C1 segment of cervical spinal cord (tissue), 14 donors: ENCODE measurements at regions not wholly inside any gene's neighbourhood (a gene's known extent, or its start where the extent isn't known, plus 50 kb on each side); places are given as distances from the start of the nearest gene placed in this dataset.

Experiments
- DNase-seq, 14 donors: peaks; one replicate each; lab custom pipeline; 2025; lab: John Stamatoyannopoulos, UW

DNA sequence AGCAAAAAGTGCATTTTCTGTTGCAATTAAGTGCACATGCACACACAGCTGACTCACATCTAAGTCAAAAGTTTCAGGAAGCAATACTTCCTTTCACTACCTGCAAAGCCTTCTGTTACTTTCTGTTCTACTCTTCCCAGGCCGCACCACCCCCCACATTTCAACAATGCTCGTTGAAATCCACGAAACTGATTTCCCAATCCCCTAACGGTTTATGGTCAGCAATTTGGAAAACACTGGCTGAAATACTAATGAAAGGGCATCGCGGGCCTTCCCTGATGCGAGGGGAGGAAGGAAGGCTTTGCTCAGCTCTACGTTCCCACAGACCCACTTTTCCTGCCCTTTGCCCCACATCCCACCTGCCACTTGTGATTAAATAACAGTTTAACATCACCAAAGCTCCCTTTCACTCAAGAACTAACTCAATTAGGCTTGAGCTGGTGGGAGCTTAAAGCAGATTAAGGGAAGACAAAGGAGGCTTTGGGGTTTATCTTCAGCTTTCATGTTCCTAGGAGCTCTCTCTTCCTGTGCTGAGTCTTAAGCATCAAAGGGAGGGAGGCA lies 243.2 kb upstream of the RAB4A start:
- peak in 1 of 14 donors; percentile 53 for DNase-seq

DNA sequence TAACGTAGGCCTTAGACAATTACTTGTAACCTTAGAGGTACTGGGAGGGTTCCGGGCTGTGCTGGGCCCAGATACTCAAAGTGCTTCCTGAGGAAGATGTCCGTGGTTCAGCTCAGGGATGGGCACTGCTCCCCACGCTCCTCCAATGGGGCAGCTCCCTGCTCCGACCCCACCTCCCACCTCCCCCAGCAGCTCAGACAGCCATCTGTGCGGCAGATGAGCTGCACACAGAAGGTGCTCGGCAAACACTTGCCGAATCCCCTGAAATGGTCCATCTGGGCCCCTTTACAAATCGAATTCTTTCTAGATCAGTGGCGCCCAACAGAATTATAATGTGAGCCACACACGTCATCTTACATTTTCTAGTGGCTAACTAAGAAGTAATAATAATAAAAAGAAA lies 242.4 kb upstream of the RAB4A start:
- DNase-seq: no peak

DNA sequence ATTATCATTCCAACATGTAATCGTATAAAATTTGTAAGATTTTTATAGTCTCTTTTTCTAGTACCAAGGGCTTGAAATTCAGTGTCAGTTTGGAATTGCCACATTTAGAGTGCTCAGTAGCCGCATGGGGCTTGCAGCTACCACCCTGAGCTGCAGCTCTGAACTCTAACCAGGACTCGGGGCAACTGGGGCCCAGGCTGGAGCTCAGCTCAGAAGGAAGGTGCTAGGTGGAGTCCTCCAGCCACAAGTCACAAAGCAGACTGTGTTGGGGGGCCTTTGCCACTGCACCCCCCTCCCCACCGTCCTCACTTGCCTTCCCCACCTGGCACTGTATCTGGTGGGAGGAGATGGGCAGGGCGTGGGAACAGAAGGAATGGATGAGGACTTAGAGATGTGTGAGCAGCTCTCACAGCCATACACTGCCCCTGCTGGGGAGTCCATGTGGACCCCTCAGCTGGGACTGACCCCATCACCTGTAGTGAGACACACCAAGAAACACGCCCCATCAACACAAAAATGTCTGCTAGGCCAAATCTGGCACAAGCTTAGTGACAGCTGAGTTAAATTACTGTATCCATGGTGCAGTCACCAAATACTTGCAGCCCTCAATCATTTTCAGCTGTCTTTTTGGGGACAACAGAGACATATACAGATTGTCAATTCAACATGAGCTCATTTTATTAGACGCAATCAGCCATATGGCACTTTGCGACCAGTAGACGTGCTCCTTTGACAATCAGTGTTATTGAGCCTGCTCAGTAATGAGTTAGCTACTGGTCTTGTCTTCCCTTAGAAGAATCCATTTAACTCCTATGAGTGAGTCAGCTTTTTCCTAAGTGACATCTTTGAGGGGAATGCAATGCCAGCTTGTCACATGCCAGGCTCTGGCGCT lies 241.7 kb upstream of the RAB4A start:
- peak in 3 of 14 donors; percentile 16 to 43 (median 19) for DNase-seq

DNA sequence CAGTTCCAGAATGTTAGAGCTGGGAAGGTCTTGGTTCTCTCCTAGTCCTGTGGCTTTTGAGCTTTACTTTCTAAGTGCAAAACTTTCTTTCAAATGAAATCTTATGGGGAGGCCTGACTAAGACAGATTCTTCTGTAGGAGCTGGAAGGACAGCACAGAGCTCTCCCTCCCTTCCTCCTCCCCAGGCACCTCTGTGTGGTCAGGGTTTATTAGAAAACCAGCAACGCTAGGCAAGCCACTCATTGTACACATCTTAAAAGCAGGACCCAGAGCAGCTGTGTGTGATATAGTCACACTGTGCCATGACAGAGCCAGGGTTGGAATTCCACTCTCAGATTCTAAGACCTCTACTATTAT lies 241.1 kb upstream of the RAB4A start:
- no peak for DNase-seq

DNA sequence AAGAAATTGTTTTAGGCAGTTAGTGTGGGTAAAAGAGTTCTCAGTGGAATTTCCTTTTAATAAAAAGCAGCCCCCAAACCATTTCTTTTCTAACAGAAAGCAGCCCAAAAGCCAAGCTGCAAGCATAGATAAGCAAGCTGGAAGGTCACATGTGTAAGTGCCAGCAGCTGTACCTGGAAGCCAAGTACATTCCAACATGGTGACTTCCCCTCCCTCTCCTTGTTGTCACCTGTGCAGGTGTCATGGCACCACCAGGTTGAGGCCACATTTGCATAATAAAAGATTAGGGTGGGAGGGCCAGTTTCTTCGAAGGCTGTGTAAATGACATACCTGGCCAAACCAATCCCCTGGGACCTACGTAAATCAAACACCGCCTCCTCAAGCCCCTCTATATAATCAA lies 240.3 kb upstream of the RAB4A start:
- no peak for DNase-seq

DNA sequence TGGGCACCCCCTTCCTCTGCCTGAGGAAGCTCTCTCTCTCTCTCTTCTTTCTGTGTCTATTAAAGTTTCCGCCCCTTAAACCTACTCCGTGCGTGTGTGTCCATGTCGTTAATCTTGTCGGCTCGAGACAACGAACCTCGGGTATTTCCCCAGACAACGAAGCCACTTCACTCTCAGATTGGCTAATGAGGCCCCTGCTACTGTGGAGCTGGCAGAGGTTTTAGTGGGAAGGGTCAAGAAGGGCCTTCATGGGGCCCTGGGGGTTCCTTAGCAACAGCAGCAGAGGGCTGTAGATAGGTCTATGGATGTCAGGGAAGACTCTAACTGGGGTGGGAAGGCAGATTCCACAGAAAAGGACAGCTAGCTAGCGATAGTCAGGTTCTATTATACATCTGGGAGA lies 239.8 kb upstream of the RAB4A start:
- no peak for DNase-seq

DNA sequence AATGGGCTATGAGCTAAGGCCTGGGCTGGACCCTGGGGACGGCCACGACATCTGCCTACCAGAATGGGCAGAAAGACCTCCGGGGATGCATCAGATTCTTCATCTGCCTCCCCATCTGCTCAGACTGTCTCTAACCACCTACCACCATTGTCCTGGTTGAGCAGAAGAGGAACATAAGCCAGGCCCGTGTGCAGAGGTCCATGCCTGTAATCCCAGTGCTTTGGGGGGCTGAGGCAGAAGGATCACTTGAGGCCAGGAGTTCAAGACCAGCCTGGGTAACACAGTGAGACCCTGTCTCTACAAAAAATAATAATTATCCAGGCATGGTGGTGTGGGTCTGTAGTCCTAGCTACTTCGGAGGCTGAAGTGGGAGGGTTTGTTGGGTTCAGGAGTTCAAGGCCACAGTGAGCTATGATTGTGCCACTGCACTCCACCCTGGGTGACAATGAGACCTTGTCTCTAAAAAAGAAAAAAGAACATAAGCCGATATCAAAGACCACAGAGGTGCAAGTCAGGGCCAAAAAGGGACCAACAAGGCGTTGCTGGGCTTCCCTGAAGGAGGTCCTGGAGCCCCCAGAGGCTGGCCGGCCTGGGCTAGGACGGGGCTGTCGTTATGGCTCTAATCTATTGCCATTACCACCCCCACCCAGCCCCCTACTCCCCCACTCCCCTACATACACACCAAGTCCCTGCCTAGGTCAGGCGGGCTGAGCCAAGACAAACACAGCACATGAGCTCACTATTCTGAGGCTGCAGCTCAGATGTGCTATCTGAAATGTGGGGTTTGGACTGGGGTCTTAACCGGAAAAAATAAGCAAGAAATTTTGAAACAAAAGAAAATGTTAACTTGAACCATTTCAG lies 239.2 kb upstream of the RAB4A start:
- no peak for DNase-seq

DNA sequence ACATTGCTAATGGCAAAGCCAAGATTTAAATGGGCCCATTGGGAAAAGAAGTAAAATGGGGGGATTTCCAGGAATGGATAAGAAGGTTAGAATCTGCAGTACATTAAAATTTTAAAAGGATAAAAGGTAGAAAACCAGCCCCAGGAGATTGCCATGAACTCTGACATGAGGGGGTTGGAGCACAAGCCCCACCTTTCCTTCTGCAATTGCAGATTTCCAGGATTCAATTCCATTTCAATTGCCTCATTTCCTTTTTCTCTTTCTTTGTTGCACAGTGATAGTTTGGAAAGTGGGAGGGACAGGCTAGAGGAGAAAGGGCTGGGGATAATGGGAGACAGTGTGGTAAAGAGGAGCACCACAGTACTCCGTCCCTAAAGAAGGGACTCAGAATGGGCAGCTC lies 238.5 kb upstream of the RAB4A start:
- DNase-seq: no peak

DNA sequence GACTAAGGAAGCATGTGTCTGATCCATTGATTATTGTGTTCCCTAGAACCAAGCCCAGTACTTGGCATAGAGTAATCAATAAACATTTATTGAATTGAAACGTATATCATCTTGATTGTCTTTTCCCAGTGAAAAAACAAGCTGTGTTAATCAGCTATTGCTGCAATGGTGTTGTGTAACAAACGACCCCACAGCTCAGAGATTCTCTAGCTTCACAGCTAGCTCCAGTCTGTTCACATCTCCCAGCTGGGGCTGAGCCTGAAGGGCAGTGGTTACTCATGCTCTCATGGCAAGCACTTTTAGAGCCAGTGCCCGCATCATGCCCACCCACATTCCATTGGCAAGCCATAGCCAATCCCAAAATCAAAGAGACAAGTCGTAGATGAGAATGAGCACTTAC lies 237.4 kb upstream of the RAB4A start:
- no peak for DNase-seq

DNA sequence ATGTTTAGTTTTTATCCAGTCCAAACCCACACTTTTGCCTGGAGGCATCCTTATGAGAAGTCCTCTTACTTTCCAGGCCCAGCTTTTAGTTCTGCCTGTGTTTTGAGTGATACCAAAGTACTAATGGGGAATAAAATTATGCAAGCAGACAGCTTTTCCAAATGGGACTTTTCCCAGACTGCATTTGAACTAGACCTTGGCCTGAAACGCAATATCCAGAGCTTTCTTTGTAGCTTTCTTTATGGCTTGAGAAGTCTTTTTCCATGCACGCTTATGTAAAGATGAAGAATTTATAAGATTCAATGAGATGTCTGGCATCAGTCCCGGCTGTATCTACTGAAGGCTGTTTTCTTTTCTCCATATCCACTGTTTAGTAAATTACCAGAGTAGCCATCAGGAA lies 236.6 kb upstream of the RAB4A start:
- DNase-seq: no peak

DNA sequence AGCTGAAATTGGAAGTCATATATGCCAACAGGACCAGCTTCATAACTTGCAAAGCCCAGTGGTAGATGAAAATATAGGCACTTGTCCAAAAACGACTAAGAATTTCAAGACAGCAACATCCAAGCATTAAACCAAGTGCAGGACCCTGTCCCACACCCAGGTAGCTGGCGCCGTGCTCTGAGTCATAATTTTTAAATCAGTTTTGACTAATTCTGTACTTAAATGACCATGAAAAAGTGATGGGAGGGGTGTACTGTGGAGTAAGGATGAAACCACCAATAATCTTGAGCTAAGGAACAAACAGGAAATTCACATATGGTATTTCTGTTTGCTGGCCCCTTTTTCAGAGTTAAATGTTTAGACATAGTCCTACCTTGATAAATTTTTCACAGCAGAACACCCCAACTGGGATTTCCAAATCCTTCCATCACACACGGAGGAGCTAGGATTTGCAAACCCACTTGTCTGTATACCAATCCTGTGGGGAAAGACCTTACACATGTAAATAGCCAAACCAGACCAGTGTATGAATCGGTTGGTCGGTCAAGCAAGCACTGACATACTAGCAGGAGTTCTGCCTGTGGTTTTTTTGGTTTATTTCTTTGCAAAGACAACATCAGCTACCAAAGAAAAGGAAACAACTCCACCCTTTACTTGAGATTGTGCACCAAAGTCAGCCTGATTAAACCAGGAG lies 235.7 kb upstream of the RAB4A start:
- DNase-seq: no peak

DNA sequence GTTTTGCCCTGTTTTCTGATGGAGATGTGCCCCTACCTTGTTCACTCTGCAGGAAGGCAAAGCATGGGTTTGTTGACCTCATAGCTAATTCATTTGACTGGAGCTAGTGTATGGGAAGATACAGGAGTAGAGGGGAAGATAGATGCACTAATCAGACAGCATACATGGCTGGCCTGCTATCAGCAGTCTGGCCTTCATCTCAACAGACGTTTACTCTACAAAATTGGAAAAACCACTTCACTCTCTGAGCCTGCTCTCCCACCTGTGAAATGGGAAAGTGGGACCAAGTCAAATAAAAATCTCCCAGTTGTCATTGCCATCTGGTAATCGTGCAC lies 235.2 kb upstream of the RAB4A start:
- no peak for DNase-seq

DNA sequence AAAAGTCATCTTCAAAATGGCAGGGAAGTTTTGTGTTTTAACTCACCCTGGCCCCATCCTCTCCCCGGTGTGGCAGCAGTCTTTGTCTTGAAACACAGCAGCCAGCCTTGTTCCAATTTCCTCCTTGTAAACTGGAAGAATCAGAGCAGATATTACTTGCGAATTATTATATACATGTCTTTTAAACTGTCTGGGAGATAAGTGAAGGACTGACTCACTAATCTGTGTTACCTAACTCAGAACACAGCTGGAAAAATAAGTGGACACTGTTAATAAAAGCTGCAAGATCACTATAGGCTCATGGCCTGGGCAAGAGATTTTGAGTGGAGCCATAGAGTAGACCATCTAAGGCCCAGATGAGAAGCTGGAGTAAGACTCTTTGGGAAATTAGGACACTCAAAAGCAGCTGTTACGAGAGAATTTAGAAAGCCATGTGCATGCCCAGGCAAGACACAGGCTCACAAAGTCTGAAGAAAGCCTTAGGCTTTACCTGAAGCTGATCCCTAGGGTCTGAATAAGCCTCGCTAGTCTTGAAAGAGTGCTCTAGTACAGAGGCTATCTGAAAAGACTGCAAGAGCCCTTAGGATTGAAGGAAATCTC lies 233.0 kb upstream of the RAB4A start:
- DNase-seq: no peak

DNA sequence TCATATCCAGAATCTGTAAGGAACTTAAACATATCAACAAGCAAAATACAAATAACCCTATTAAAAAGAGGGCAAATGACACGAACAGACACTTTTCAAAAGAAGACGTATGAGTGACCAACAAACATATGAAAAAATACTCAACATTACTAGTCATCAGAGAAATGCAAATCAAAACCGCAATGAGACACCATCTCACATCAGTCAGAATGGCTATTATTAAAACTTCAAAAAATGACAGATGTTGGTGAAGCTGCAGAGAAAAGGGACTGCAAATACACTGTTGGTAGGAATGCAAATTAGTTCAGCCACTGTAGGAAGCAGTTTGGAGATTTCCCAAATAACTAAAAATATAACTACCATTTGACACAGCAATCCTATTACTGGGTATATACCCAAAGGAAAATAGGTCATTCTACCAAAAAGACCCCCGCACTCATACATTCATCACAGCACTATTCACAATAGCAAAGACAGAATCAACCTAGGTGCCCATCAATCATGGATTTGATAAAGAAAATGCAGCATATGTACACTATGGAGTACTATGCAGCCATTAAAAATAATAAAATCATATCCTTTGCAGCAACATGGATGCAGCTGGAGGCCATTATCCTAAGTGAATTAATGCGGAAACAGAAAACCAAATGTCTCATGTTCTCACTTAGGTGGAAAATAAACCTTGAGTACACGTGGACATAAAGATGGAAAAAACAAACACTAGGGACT lies 230.1 kb upstream of the RAB4A start:
- no peak for DNase-seq

DNA sequence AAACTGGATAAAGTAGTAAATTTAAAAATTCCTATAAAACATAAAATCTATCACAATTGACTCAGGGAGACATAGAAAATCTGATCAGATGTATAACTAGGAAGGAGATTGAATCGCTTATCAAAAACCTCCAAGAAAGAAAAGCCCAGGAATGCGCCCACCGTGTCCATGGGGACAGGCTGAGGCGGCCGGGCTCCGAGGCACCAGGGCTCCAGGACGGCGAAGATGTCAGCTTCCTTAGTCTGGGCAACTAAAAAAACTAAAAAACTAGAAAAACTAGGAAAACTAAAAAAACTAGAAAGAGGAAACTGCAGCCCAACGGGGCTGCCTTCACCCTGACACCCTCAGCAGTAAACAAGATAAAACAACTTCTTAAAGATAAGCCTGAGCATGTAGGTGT lies 229.0 kb upstream of the RAB4A start:
- DNase-seq: no peak

DNA sequence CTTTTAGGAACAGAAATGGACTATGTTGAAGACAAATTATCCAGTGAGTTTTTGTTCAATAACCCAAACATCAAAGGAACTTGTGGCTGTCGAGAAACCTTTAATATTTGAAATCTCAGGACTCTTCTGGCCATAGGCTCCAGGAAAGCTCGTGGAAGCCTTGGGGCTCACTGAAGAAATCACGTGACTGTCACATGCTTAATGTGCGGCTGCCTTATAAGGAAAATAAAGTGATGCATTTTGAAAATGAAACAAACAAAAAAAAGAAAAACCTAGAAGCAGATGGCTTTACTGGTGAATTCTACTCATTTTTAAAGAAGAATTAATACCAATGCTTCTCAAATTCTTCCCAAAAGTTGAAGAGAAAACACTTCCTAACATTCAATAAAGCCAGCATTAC lies 228.4 kb upstream of the RAB4A start:
- no peak for DNase-seq

DNA sequence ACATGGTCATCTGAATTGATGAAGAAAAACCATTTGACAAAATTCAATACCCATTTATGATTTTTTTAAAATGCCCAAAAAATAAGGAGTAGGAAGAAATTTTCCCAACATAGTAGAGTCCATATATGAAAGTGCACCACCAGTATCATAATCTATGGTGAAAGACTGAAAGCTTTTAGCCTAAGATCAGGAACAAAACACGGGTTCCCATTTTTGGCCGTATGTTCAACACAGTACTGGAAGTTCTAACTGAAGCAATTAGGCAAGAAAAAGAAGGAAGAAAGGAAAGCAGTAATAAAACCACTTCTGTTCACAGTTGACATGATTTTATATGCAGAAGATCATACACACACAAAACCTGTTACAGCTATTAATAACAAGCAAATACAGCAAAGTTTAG lies 227.8 kb upstream of the RAB4A start:
- DNase-seq: no peak

DNA sequence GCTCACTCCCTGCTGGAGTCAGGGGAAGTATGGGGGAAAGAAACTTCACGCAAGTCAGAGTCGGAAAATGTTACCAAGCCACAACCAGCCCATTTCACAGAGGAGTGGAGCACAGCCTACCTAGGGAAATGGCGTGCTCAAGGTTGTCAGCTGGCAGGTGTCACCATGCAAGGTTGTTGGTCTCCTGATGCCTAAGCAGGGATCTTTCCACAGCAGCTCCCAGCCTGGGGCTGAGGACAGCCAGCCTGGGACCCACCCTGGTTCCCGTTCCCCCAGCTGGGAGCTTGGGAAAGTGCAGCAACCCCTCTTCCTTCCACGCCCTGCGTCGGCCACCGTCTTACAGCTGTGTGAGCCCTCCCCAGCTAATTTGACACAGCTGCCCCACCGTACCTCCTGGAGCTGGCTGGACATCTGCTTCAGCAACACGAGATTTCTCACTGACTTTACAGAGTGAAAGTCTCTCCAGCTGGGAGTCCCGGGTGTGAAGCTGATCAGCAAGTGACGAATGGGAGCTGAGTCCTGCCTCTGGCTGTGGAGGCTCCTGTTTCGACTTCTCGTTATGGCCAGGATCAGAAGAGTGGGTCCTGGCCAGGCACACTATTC lies 224.6 kb upstream of the RAB4A start:
- DNase-seq: no peak

DNA sequence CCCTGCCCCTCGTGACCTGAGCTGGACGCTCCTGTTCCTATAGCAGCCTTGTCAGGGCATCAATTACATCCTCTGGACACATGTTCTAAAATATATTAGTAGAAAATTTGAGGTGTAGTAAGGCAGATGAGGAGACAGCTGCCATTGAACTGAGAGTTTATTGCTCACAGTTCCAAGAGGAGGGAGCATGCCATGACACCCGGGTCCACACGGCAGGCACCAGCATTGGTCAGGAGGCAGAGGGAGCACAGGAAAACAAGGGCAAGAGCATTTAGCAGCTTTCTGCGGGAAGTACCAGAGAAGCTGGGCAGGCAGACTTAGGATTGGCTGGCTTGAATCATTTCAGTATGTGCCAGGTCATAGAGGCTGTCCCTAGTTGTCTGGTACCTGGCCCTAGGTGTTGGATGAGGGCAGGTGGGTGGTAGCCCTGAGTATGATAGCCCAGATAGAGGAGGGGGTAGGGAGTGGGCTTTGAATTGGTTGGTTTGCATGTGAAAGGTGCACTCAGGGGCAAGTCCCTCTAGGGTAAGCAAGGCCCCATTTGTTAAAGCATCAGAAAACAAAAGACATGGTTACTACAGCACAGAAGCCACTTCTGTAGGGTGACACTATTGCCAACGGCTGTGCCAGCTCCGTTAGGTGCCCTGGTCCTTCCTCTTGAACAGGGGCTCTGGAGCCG lies 223.6 kb upstream of the RAB4A start:
- no peak for DNase-seq
